SU-DHL-6 (cell line): ENCODE measurements at regions not wholly inside any gene's neighbourhood (a gene's known extent, or its start where the extent isn't known, plus 50 kb on each side); places are given as distances from the start of the nearest gene placed in this dataset.
"Not testable (repeated sequence)": the region's sequence is repeated elsewhere in the genome, so short reads cannot be mapped to it uniquely, and the experiment has no call there.

Source experiments
- H2AFZ ChIP-seq: fragments of 200-600 bp; sonication (generic); 2 replicates; pipeline ENCODE4 v1.6.1; 2014; ENCODE audit warnings: low read depth, mild to moderate bottlenecking, moderate library complexity, mixed read lengths, antibody characterized with exemption, low read length; ENCODE audit not compliant: severe bottlenecking
- H3F3A ChIP-seq: fragments of 200-600 bp; shearing (Covaris generic); 2 replicates; pipeline ENCODE4 v1.6.0; 2016; ENCODE audit warnings: antibody characterized with exemption, mild to moderate bottlenecking; ENCODE audit not compliant: insufficient read depth
- H3K27ac ChIP-seq: fragments of 200-600 bp; sonication (generic); 2 replicates; pipeline ENCODE4 v1.5.1; 2016; ENCODE audit warnings: low read depth, mild to moderate bottlenecking, low read length, moderate library complexity, mixed read lengths
- H3K27me3 ChIP-seq: fragments of 200-600 bp; sonication (generic), shearing (Covaris generic); 2 replicates; pipeline ENCODE4 v1.6.0; 2014; ENCODE audit warnings: mild to moderate bottlenecking, low read length
- H3K36me3 ChIP-seq: fragments of 200-600 bp; sonication (generic); 2 replicates; pipeline ENCODE4 v1.6.1; 2014; ENCODE audit warnings: mild to moderate bottlenecking, low read length, mixed read lengths
- H3K4me2 ChIP-seq: fragments of 300-600, 200-600 bp; shearing (Covaris generic), sonication (generic); 2 replicates; pipeline ENCODE4 v1.6.0; 2014; ENCODE audit warnings: low read length, low read depth, mild to moderate bottlenecking; ENCODE audit not compliant: poor library complexity, severe bottlenecking
- H3K4me3 ChIP-seq: fragments of 200-600 bp; sonication (generic); 2 replicates; pipeline ENCODE4 v1.5.1; 2014; ENCODE audit warnings: antibody characterized with exemption, low read length, mild to moderate bottlenecking, mixed read lengths; ENCODE audit not compliant: insufficient read depth, poor library complexity, severe bottlenecking
- H3K79me2 ChIP-seq: fragments of 200-600 bp; sonication (generic); 2 replicates; pipeline ENCODE4 v1.6.1; 2014; ENCODE audit warnings: mild to moderate bottlenecking, low read length, moderate library complexity; ENCODE audit not compliant: insufficient read depth
- H3K9ac ChIP-seq: fragments of 200-600 bp; sonication (generic); 2 replicates; pipeline ENCODE4 v1.7.0; 2014; ENCODE audit warnings: mild to moderate bottlenecking, low read length
- H3K9me2 ChIP-seq: fragments of 200-600 bp; sonication (generic); replicated peaks from 2 replicates; pipeline ENCODE4 v1.6.1; 2014; ENCODE audit warnings: low read length; ENCODE audit not compliant: insufficient read depth
- H3K9me3 ChIP-seq: fragments of 200-600 bp; sonication (generic); 2 replicates; pipeline ENCODE4 v1.6.1; 2014; ENCODE audit warnings: low read length, mixed read lengths; ENCODE audit not compliant: insufficient read depth
- H4K20me1 ChIP-seq: fragments of 200-600 bp; sonication (generic); 2 replicates; pipeline ENCODE4 v1.6.1; 2014; ENCODE audit warnings: low read depth, mild to moderate bottlenecking, antibody characterized with exemption, low read length, moderate library complexity, mixed read lengths
- EZH2phosphoT487 ChIP-seq: fragments of 200-600 bp; sonication (generic), shearing (Covaris generic); conservative IDR thresholded peaks from 2 replicates; pipeline ENCODE4 v1.6.1; 2018; ENCODE audit warnings: mild to moderate bottlenecking, antibody characterized with exemption, low read length, moderate library complexity, mixed read lengths
- TF ChIP-seq, protein P1 (sequence below): fragments of 200-600 bp; sonication (generic); IDR thresholded peaks from one replicate; pipeline ENCODE4 v1.5.1; 2017; ENCODE audit warnings: antibody characterized with exemption, mild to moderate bottlenecking, low read length, moderate library complexity; ENCODE audit not compliant: insufficient read depth, poor library complexity, severe bottlenecking

DNA sequence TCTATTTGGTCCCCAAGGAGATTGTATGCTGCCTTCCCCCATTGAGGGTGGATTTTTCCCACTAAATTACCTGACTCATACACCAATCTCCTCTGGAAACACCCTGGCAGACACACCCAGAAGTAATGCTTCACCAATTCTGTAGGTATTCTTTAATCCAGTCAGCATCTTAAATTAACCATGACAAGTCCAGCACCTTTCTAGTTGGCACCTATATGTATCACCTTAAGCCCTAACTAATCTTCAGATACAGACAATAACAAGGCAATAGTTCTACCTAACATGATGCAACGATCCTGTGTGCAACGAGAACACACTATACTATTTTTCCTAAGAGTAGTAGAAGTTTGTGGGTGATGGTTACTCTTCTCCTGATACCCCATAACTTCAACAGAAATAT, 473.3 kb upstream of the NPAP1 start:
- H3K9me2 ChIP-seq, H3K79me2 ChIP-seq, H3K9me3 ChIP-seq, H3K27ac ChIP-seq, H4K20me1 ChIP-seq, H2AFZ ChIP-seq, H3K27me3 ChIP-seq, H3F3A ChIP-seq, H3K4me3 ChIP-seq, H3K36me3 ChIP-seq, H3K9ac ChIP-seq, H3K4me2 ChIP-seq: not testable (repeated sequence)

DNA sequence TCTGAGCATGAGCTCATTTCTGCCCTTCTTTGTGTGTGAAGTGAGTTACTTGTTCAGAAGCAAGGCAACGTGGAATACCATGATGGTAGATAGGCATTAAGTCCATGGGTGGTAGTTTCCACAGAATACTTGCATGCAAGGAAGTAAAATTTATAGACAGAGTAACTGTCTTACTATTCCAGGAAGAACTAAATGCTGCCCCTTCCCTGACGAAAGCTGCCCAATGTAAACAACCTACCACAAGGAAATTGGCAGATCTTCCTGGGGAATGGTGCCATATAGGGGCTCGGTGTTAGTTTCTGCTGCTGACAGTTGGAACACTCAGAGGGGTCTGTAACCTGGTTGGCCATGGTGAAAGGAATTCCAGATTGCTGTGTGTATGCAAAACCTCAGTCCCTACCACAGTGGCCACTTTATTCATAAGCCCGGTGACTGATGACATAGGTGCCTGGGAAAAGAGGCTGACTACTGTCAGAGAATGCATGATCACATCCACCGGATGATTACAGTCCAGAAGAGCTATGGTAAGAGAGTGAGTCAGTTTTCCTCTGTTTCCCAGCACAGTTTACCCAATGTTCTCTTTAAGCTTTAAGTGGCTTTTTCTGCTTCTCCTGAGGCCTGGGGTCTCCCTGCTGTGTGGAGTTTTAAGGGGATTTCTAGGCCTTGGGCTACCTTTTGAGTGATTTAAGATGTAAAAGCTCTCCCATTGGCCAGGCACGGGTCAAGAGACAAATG, 463.7 kb upstream of the NPAP1 start:
- H3K79me2 ChIP-seq, H3K27me3 ChIP-seq, H3F3A ChIP-seq, H3K4me2 ChIP-seq, H3K36me3 ChIP-seq, H2AFZ ChIP-seq, H3K9me3 ChIP-seq, H4K20me1 ChIP-seq, H3K4me3 ChIP-seq, H3K27ac ChIP-seq, H3K9me2 ChIP-seq, H3K9ac ChIP-seq: not testable (repeated sequence)

DNA sequence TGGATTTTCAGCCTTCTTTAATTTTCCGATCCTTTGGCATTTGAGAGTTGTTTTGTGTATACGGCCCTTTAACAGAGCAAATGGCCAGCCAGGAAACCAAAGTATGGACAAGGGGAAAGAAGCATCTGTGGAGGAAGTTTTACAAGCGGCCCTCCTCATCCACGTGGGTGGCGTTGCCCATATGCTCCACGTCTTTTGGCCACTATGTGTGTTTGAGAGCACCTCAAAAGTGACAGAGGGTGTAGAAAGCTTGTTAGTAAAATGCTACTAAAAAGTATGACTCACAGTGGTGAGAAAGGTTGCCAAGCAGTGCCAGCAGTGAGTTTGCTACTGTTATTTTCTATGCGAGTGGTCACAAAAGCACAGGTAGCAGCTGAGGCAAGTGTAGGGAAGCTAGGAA, 451.8 kb upstream of the NPAP1 start:
- no peaks in the 10 kb centered on the region for H3F3A ChIP-seq
- H3K9ac ChIP-seq = no peak overlapping the region
- H3K4me3 ChIP-seq = no peak overlapping the region
- no peaks in the 10 kb centered on the region for H3K79me2 ChIP-seq
- no peaks in the 10 kb centered on the region for H3K9me2 ChIP-seq
- no peak for TF ChIP-seq EZH2phosphoT487
- TF ChIP-seq, protein P1, sequence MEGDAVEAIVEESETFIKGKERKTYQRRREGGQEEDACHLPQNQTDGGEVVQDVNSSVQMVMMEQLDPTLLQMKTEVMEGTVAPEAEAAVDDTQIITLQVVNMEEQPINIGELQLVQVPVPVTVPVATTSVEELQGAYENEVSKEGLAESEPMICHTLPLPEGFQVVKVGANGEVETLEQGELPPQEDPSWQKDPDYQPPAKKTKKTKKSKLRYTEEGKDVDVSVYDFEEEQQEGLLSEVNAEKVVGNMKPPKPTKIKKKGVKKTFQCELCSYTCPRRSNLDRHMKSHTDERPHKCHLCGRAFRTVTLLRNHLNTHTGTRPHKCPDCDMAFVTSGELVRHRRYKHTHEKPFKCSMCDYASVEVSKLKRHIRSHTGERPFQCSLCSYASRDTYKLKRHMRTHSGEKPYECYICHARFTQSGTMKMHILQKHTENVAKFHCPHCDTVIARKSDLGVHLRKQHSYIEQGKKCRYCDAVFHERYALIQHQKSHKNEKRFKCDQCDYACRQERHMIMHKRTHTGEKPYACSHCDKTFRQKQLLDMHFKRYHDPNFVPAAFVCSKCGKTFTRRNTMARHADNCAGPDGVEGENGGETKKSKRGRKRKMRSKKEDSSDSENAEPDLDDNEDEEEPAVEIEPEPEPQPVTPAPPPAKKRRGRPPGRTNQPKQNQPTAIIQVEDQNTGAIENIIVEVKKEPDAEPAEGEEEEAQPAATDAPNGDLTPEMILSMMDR = no peak
- no peaks in the 10 kb centered on the region for H4K20me1 ChIP-seq
- no peaks in the 10 kb centered on the region for H3K27me3 ChIP-seq
- no peak overlapping the region for H3K27ac ChIP-seq
- H3K9me3 ChIP-seq = 0 out of 2 replicates have a peak, but pooled peaks cover 2% of the 10 kb centered on the region
- no peak overlapping the region for H3K4me2 ChIP-seq
- no peak overlapping the region for H2AFZ ChIP-seq
- H3K36me3 ChIP-seq = no peaks in the 10 kb centered on the region

DNA sequence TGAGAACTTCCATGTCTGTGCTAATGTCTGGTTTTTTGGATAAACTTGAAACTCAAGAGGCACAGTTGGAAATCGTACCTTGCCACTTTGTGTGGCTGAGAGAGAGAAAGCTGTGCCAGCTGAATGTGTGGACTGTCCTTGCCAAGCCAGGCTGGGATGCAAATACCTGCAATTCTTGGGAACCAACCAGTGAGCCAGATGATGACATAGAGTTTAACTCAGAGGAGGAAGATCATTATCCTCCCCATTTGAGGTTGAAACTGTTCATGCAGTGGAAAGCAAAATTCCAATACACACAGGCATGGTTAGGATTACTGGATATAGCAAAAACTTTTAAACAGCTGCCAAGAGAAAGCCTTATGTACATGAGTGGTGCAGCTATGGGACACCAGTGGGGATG, 451.4 kb upstream of the NPAP1 start:
- TF ChIP-seq, protein P1 = no peak
- TF ChIP-seq EZH2phosphoT487 = no peak
- 0 out of 2 replicates have a peak, but pooled peaks cover 4% of the 10 kb centered on the region for H3K9me3 ChIP-seq
- no peak overlapping the region for H3K27ac ChIP-seq
- no peak overlapping the region for H3K9ac ChIP-seq
- no peak overlapping the region for H3K4me2 ChIP-seq
- no peaks in the 10 kb centered on the region for H3F3A ChIP-seq
- H3K9me2 ChIP-seq = no peaks in the 10 kb centered on the region
- H3K27me3 ChIP-seq = no peaks in the 10 kb centered on the region
- no peak overlapping the region for H3K4me3 ChIP-seq
- no peaks in the 10 kb centered on the region for H3K79me2 ChIP-seq
- no peaks in the 10 kb centered on the region for H4K20me1 ChIP-seq
- no peaks in the 10 kb centered on the region for H3K36me3 ChIP-seq
- H2AFZ ChIP-seq = no peak overlapping the region

DNA sequence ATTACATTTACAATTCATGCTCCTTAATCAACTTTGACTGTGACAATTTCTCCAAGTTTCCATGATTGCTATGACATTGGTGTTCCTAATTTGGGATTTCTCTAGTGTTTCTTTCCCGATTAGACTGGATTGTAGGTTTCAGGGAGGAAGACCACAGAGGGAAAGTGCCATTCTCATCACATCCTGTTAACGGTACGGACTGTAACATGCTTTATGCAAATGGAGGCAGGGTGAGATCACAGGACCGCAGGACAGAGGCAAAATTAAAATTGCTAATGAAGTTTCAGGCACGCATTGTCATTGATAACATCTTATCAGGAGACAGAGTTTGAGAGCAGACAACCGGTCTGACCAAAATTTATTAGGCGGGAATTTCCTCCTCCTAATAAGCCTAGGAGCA, 446.7 kb upstream of the NPAP1 start:
- not testable (repeated sequence) for H3K9me3 ChIP-seq, H3K79me2 ChIP-seq, H3K27me3 ChIP-seq, H3K27ac ChIP-seq, H3K4me2 ChIP-seq, H3K9me2 ChIP-seq, H3F3A ChIP-seq, H3K4me3 ChIP-seq, H3K36me3 ChIP-seq, H4K20me1 ChIP-seq, H3K9ac ChIP-seq, H2AFZ ChIP-seq

DNA sequence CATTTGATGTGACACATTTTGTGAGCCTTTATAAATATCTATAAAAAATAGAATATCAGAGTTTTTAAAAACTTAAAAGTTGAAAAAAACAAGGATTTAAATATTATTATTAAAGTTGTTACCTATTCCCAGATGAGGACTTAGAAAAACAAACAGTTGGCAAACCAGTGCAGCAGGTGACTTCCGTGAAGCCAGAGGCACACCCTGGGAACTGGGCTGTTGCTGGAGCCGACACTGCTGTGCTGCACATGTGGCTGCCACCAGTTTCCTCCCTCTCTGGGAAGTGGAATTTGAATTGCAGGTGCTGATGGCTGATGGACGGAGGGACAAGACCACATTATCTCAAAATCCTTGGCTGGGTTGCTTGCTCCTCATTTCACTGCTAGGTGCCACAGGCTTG, 442.4 kb upstream of the NPAP1 start:
- H3K79me2 ChIP-seq, H3K9me2 ChIP-seq, H3F3A ChIP-seq, H3K4me3 ChIP-seq, H3K36me3 ChIP-seq, H3K4me2 ChIP-seq, H2AFZ ChIP-seq, H3K27ac ChIP-seq, H3K9me3 ChIP-seq, H3K9ac ChIP-seq, H3K27me3 ChIP-seq, H4K20me1 ChIP-seq: not testable (repeated sequence)
